ENCODE measurements at regions not wholly inside any gene's neighbourhood (a gene's known extent, or its start where the extent isn't known, plus 50 kb on each side); places are given as distances from the start of the nearest gene placed in this dataset.

GRCh38 chr14:83838226-83838625, 1691.7 kb upstream of the FLRT2 start:
- no peak for FAIRE-seq
- H3K4me3 ChIP-seq = no peak overlapping the region
- H3K4me1 ChIP-seq = no peaks in the 10 kb centered on the region
- no peak overlapping the region for H3K4me2 ChIP-seq
- ChIA-PET POLR2A (no interaction called here), CTCF (no interaction called here)
- WGBS (ENCODE audit: missing lambda C conversion rate) = 47% methylated on average over 3 of the region's 3 CpGs
- no peaks in the 10 kb centered on the region for H3K9me3 ChIP-seq
- TF ChIP-seq, protein P1, sequence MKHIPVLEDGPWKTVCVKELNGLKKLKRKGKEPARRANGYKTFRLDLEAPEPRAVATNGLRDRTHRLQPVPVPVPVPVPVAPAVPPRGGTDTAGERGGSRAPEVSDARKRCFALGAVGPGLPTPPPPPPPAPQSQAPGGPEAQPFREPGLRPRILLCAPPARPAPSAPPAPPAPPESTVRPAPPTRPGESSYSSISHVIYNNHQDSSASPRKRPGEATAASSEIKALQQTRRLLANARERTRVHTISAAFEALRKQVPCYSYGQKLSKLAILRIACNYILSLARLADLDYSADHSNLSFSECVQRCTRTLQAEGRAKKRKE (CRISPR knock-in tag; IDR thresholded peaks at IDR 0.05; ENCODE audit: low read depth) = no peak
- TF ChIP-seq HDAC2 (IDR thresholded peaks at IDR 0.05) (no peak), HOXB13 (CRISPR knock-in tag; IDR thresholded peaks at IDR 0.05; ENCODE audit: low read depth) (no peak), CTCF (IDR thresholded peaks at IDR 0.05) (no peak), RNF2 (IDR thresholded peaks at IDR 0.05; ENCODE audit: borderline replicate concordance, low read depth) (no peak), PHF8 (IDR thresholded peaks at IDR 0.05; ENCODE audit: borderline replicate concordance, low read depth) (no peak), RCOR1 (IDR thresholded peaks at IDR 0.05; ENCODE audit: low read depth, low read length) (no peak), BHLHE40 (IDR thresholded peaks at IDR 0.05; ENCODE audit: low read depth, low read length) (no peak), HES2 (IDR thresholded peaks at IDR 0.05) (no peak), FOXS1 (CRISPR knock-in tag; IDR thresholded peaks at IDR 0.05) (no peak), MYC (IDR thresholded peaks at IDR 0.05; ENCODE audit: borderline replicate concordance, low read length) (no peak), KDM5A (IDR thresholded peaks at IDR 0.05) (no peak)
- no peak for DNase-seq (ENCODE audit: low read depth in 1 of 2, low spot score in 1 of 2)
- H3K27ac ChIP-seq = no peak overlapping the region
- no peak for ATAC-seq

GRCh38 chr14:83842547-83842946, 1687.4 kb upstream of the FLRT2 start:
- Histone ChIP-seq H3K4me2 (no peak overlapping the region), H3K27ac (no peak overlapping the region), H3K4me1 (no peaks in the 10 kb centered on the region), H3K9me3 (no peaks in the 10 kb centered on the region), H3K4me3 (no peak overlapping the region)
- no peak for DNase-seq (ENCODE audit: low read depth in 1 of 2, low spot score in 1 of 2)
- POLR2A ChIA-PET = no interaction called here
- TF ChIP-seq MAZ (IDR thresholded peaks at IDR 0.05; ENCODE audit: borderline replicate concordance, low read depth, low read length) (no peak), KDM1A (IDR thresholded peaks at IDR 0.05; ENCODE audit: low read depth) (no peak), JUNB (IDR thresholded peaks at IDR 0.05) (no peak), MAFK (IDR thresholded peaks at IDR 0.05; ENCODE audit: partially characterized antibody) (no peak), PHF8 (IDR thresholded peaks at IDR 0.05; ENCODE audit: borderline replicate concordance, low read depth) (no peak), KDM5A (IDR thresholded peaks at IDR 0.05) (no peak), NFE2L2 (conservative IDR thresholded peaks at IDR 0.05; ENCODE audit: low read length) (no peak), HDAC2 (IDR thresholded peaks at IDR 0.05) (no peak), MYC (IDR thresholded peaks at IDR 0.05; ENCODE audit: borderline replicate concordance, low read length) (no peak), NPAS2 (CRISPR knock-in tag; IDR thresholded peaks at IDR 0.05; ENCODE audit: borderline replicate concordance) (no peak), BCL3 (IDR thresholded peaks at IDR 0.05) (no peak), ESRRA (IDR thresholded peaks at IDR 0.05; ENCODE audit: borderline replicate concordance, low read length) (no peak), POLR2A (IDR thresholded peaks at IDR 0.05; ENCODE audit: low read length) (no peak), RFX5 (IDR thresholded peaks at IDR 0.05) (no peak), TFCP2L1 (CRISPR knock-in tag; IDR thresholded peaks at IDR 0.05) (no peak)
- TF ChIP-seq, protein P2, sequence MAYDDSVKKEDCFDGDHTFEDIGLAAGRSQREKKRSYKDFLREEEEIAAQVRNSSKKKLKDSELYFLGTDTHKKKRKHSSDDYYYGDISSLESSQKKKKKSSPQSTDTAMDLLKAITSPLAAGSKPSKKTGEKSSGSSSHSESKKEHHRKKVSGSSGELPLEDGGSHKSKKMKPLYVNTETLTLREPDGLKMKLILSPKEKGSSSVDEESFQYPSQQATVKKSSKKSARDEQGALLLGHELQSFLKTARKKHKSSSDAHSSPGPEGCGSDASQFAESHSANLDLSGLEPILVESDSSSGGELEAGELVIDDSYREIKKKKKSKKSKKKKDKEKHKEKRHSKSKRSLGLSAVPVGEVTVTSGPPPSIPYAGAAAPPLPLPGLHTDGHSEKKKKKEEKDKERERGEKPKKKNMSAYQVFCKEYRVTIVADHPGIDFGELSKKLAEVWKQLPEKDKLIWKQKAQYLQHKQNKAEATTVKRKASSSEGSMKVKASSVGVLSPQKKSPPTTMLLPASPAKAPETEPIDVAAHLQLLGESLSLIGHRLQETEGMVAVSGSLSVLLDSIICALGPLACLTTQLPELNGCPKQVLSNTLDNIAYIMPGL (CRISPR knock-in tag; IDR thresholded peaks at IDR 0.05; ENCODE audit: borderline replicate concordance) = no peak
- TF ChIP-seq, protein P3, sequence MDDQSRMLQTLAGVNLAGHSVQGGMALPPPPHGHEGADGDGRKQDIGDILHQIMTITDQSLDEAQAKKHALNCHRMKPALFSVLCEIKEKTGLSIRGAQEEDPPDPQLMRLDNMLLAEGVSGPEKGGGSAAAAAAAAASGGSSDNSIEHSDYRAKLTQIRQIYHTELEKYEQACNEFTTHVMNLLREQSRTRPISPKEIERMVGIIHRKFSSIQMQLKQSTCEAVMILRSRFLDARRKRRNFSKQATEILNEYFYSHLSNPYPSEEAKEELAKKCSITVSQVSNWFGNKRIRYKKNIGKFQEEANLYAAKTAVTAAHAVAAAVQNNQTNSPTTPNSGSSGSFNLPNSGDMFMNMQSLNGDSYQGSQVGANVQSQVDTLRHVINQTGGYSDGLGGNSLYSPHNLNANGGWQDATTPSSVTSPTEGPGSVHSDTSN (IDR thresholded peaks at IDR 0.05) = no peak
- TF ChIP-seq, protein P4, sequence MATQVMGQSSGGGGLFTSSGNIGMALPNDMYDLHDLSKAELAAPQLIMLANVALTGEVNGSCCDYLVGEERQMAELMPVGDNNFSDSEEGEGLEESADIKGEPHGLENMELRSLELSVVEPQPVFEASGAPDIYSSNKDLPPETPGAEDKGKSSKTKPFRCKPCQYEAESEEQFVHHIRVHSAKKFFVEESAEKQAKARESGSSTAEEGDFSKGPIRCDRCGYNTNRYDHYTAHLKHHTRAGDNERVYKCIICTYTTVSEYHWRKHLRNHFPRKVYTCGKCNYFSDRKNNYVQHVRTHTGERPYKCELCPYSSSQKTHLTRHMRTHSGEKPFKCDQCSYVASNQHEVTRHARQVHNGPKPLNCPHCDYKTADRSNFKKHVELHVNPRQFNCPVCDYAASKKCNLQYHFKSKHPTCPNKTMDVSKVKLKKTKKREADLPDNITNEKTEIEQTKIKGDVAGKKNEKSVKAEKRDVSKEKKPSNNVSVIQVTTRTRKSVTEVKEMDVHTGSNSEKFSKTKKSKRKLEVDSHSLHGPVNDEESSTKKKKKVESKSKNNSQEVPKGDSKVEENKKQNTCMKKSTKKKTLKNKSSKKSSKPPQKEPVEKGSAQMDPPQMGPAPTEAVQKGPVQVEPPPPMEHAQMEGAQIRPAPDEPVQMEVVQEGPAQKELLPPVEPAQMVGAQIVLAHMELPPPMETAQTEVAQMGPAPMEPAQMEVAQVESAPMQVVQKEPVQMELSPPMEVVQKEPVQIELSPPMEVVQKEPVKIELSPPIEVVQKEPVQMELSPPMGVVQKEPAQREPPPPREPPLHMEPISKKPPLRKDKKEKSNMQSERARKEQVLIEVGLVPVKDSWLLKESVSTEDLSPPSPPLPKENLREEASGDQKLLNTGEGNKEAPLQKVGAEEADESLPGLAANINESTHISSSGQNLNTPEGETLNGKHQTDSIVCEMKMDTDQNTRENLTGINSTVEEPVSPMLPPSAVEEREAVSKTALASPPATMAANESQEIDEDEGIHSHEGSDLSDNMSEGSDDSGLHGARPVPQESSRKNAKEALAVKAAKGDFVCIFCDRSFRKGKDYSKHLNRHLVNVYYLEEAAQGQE (IDR thresholded peaks at IDR 0.05) = no peak
- TF ChIP-seq, protein P1 (CRISPR knock-in tag; IDR thresholded peaks at IDR 0.05; ENCODE audit: low read depth) = no peak
- no peak for ATAC-seq
- 13% methylated on average over 3 of the region's 3 CpGs for WGBS (ENCODE audit: missing lambda C conversion rate)
- CTCF ChIA-PET = no interaction called here
- FAIRE-seq = no peak
